ENCODE measurements at regions not wholly inside any gene's neighbourhood (a gene's known extent, or its start where the extent isn't known, plus 50 kb on each side); places are given as distances from the start of the nearest gene placed in this dataset.

GRCh38 chr2:175687465-175687864, 314.6 kb downstream of the LNPK start:
- POLR2A ChIA-PET, result no interaction called here
- H3K36me3 Mint-ChIP-seq, result no peaks in the 10 kb centered on the region
- H3K27me3 Mint-ChIP-seq, result peaks cover 14 to 60% (median 47%) of the 10 kb centered on the region in 5 donors
- DNase-seq (no peak), ATAC-seq (no peak)
- no peaks in the 10 kb centered on the region for H3K36me3 ChIP-seq (ENCODE audit: control insufficient read depth in 2 of 3, insufficient read depth in 3 of 3, low read length in 3 of 3)
- no peaks in the 10 kb centered on the region for H3K9me3 ChIP-seq (ENCODE audit: control insufficient read depth in 2 of 3, low read length in 3 of 3)
- H3K4me1 Mint-ChIP-seq, result peaks cover 0 to 2% (median 0%) of the 10 kb centered on the region in 7 donors
- H3K4me3 ChIP-seq (ENCODE audit: low read length), result no peak overlapping the region
- H3K4me3 Mint-ChIP-seq, result no peak overlapping the region
- intact Hi-C loops (cut with micrococcal nuclease), result no loop called here
- H3K27me3 ChIP-seq (ENCODE audit: control insufficient read depth in 2 of 2, insufficient read depth in 2 of 2, low read length in 2 of 2), result no peaks in the 10 kb centered on the region
- no peak overlapping the region for H3K27ac ChIP-seq (ENCODE audit: low read depth, low read length)
- H3K9me3 Mint-ChIP-seq, result no peaks in the 10 kb centered on the region
- no peak overlapping the region for H3K27ac Mint-ChIP-seq
- H3K4me1 ChIP-seq (ENCODE audit: control insufficient read depth in 2 of 2, insufficient read depth in 2 of 2, low read length in 2 of 2), result no peaks in the 10 kb centered on the region
- CTCF ChIA-PET, result interaction anchor here (1.1 to 1.7 kb wide), 2 partner anchors 409 to 410 kb away, joined by 3 to 7 read pairs; no protein-coding TSS in a partner anchor

GRCh38 chr2:175686002-175686401, 316.1 kb downstream of the LNPK start:
- ATAC-seq (no peak), DNase-seq (no peak)
- CTCF ChIA-PET, result interaction anchor here (1.1 to 1.7 kb wide), 2 partner anchors 410 to 412 kb away, joined by 3 to 7 read pairs; no protein-coding TSS in a partner anchor
- Histone ChIP-seq H3K9me3 (ENCODE audit: control insufficient read depth in 2 of 3, low read length in 3 of 3) (no peaks in the 10 kb centered on the region), H3K27ac (ENCODE audit: low read depth, low read length) (no peak overlapping the region), H3K4me1 (ENCODE audit: control insufficient read depth in 2 of 2, insufficient read depth in 2 of 2, low read length in 2 of 2) (no peaks in the 10 kb centered on the region), H3K27me3 (ENCODE audit: control insufficient read depth in 2 of 2, insufficient read depth in 2 of 2, low read length in 2 of 2) (no peaks in the 10 kb centered on the region), H3K36me3 (ENCODE audit: control insufficient read depth in 2 of 3, insufficient read depth in 3 of 3, low read length in 3 of 3) (no peaks in the 10 kb centered on the region), H3K4me3 (ENCODE audit: low read length) (no peak overlapping the region)
- Mint-ChIP-seq H3K36me3 (no peaks in the 10 kb centered on the region), H3K27me3 (peaks cover 12 to 61% (median 49%) of the 10 kb centered on the region in 5 donors), H3K9me3 (no peaks in the 10 kb centered on the region), H3K27ac (no peak overlapping the region), H3K4me3 (no peak overlapping the region), H3K4me1 (peaks cover 0 to 2% (median 0%) of the 10 kb centered on the region in 7 donors)
- intact Hi-C loops (cut with micrococcal nuclease), result no loop called here
- POLR2A ChIA-PET, result no interaction called here

GRCh38 chr2:175684466-175684865, 317.6 kb downstream of the LNPK start:
- H3K4me1 ChIP-seq (ENCODE audit: control insufficient read depth in 2 of 2, insufficient read depth in 2 of 2, low read length in 2 of 2), result no peaks in the 10 kb centered on the region
- Mint-ChIP-seq H3K4me1 (peaks cover 0 to 2% (median 0%) of the 10 kb centered on the region in 7 donors), H3K4me3 (no peak overlapping the region), H3K36me3 (no peaks in the 10 kb centered on the region), H3K27ac (no peak overlapping the region), H3K9me3 (no peaks in the 10 kb centered on the region), H3K27me3 (peaks cover 7 to 57% (median 48%) of the 10 kb centered on the region in 5 donors)
- CTCF ChIA-PET, result interaction anchor here (0.6 kb wide), 1 partner anchor 60 kb away, joined by 3 read pairs; no protein-coding TSS in a partner anchor
- H3K4me3 ChIP-seq (ENCODE audit: low read length), result no peak overlapping the region
- no peaks in the 10 kb centered on the region for H3K27me3 ChIP-seq (ENCODE audit: control insufficient read depth in 2 of 2, insufficient read depth in 2 of 2, low read length in 2 of 2)
- no peak overlapping the region for H3K27ac ChIP-seq (ENCODE audit: low read depth, low read length)
- DNase-seq (no peak), ATAC-seq (no peak)
- no peaks in the 10 kb centered on the region for H3K9me3 ChIP-seq (ENCODE audit: control insufficient read depth in 2 of 3, low read length in 3 of 3)
- H3K36me3 ChIP-seq (ENCODE audit: control insufficient read depth in 2 of 3, insufficient read depth in 3 of 3, low read length in 3 of 3), result no peaks in the 10 kb centered on the region
- POLR2A ChIA-PET, result no interaction called here
- intact Hi-C loops (cut with micrococcal nuclease), result no loop called here

DNA sequence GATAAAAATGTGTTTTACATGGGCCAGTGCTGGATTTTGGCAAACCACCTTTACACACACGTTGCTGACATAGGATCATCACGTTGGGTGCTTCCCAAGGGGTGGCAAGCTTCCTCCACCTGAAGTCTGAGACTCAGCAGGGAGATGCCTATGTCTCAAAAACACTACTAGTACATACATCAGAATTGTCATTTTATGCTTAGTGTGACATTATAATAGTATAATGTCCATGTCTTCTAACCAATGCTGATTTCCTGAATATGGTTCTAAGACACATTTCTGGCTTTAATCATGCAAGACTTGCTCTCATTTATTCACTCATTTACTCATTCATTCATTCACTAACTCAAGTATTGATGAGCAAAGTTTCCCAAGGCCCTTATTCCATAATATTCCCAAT, 322.3 kb downstream of the LNPK start:
- Mint-ChIP-seq H3K4me3 (no peak overlapping the region), H3K36me3 (no peaks in the 10 kb centered on the region), H3K27me3 (peaks cover 0 to 32% (median 21%) of the 10 kb centered on the region in 5 donors), H3K9me3 (peaks cover 0 to 3% (median 0%) of the 10 kb centered on the region in 11 donors), H3K27ac (no peak overlapping the region), H3K4me1 (no peaks in the 10 kb centered on the region)
- Histone ChIP-seq H3K4me3 (ENCODE audit: low read length) (no peak overlapping the region), H3K27me3 (ENCODE audit: control insufficient read depth in 2 of 2, insufficient read depth in 2 of 2, low read length in 2 of 2) (no peaks in the 10 kb centered on the region), H3K4me1 (ENCODE audit: control insufficient read depth in 2 of 2, insufficient read depth in 2 of 2, low read length in 2 of 2) (no peaks in the 10 kb centered on the region), H3K9me3 (ENCODE audit: control insufficient read depth in 2 of 3, low read length in 3 of 3) (no peaks in the 10 kb centered on the region), H3K36me3 (ENCODE audit: control insufficient read depth in 2 of 3, insufficient read depth in 3 of 3, low read length in 3 of 3) (no peaks in the 10 kb centered on the region), H3K27ac (ENCODE audit: low read depth, low read length) (no peak overlapping the region)
- DNase-seq (no peak), ATAC-seq (no peak)
- intact Hi-C loops (cut with micrococcal nuclease), result no loop called here
- CTCF ChIA-PET, result no interaction called here
- POLR2A ChIA-PET, result no interaction called here

DNA sequence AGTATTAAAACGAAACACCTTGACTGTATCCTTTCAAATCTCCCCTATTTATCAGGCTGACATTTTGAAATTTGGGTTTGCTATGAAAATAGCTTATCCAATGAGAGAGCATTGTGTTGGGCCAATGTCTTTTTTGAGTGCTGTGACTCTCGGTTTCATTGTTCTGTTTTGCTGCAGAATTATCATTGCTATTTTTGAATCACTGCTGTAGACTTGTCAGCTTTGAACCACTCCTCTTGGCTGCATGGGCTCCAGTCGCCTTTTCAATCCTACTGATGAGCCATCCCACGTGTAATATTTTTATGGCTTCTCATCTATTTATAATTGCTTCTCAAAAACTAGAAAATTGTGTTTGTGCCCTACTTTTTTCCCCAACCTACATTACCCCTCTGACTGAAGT, 322.8 kb downstream of the LNPK start:
- Histone ChIP-seq H3K27ac (ENCODE audit: low read depth, low read length) (no peak overlapping the region), H3K4me3 (ENCODE audit: low read length) (no peak overlapping the region), H3K27me3 (ENCODE audit: control insufficient read depth in 2 of 2, insufficient read depth in 2 of 2, low read length in 2 of 2) (no peaks in the 10 kb centered on the region), H3K36me3 (ENCODE audit: control insufficient read depth in 2 of 3, insufficient read depth in 3 of 3, low read length in 3 of 3) (no peaks in the 10 kb centered on the region), H3K9me3 (ENCODE audit: control insufficient read depth in 2 of 3, low read length in 3 of 3) (no peaks in the 10 kb centered on the region), H3K4me1 (ENCODE audit: control insufficient read depth in 2 of 2, insufficient read depth in 2 of 2, low read length in 2 of 2) (no peaks in the 10 kb centered on the region)
- Mint-ChIP-seq H3K4me1 (no peaks in the 10 kb centered on the region), H3K36me3 (no peaks in the 10 kb centered on the region), H3K27me3 (peaks cover 0 to 27% (median 19%) of the 10 kb centered on the region in 5 donors), H3K4me3 (no peak overlapping the region), H3K27ac (no peak overlapping the region), H3K9me3 (peaks cover 0 to 7% (median 0%) of the 10 kb centered on the region in 11 donors)
- DNase-seq (no peak), ATAC-seq (no peak)
- CTCF ChIA-PET, result no interaction called here
- POLR2A ChIA-PET, result no interaction called here
- intact Hi-C loops (cut with micrococcal nuclease), result no loop called here

- POLR2A ChIA-PET, result no interaction called here
- Mint-ChIP-seq H3K27me3 (peaks cover 0 to 27% (median 10%) of the 10 kb centered on the region in 5 donors), H3K36me3 (no peaks in the 10 kb centered on the region)
These were observed 324.2 kb downstream of the LNPK start for GRCh38 chr2:175677880-175678279.

DNA sequence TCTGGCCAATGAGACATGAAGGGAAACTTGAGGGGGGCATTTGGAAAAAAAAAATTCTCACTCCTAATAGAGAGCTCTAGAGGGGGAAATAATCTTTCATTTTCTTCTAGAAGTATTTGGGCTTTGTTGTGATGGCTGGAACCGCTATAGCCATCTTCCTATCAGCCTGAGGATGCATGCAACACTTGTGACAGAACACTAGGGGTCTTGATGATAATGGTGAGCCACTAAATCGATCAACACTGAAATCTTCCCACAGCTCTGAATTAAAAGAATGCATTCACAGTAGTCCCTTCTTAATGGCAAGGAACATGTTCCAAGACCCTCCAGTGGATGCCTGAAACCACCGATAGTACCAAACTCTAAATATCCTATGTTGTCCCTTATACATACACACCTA, 325.3 kb downstream of the LNPK start:
- Mint-ChIP-seq H3K27me3 (peaks cover 0 to 31% (median 10%) of the 10 kb centered on the region in 5 donors), H3K4me1 (no peaks in the 10 kb centered on the region), H3K27ac (no peak overlapping the region), H3K9me3 (peaks cover 0 to 31% (median 8%) of the 10 kb centered on the region in 11 donors), H3K4me3 (no peak overlapping the region), H3K36me3 (peaks cover 0 to 4% (median 0%) of the 10 kb centered on the region in 5 donors)
- DNase-seq (no peak), ATAC-seq (no peak)
- Histone ChIP-seq H3K27ac (ENCODE audit: low read depth, low read length) (no peak overlapping the region), H3K4me1 (ENCODE audit: control insufficient read depth in 2 of 2, insufficient read depth in 2 of 2, low read length in 2 of 2) (no peaks in the 10 kb centered on the region), H3K36me3 (ENCODE audit: control insufficient read depth in 2 of 3, insufficient read depth in 3 of 3, low read length in 3 of 3) (no peaks in the 10 kb centered on the region), H3K9me3 (ENCODE audit: control insufficient read depth in 2 of 3, low read length in 3 of 3) (no peaks in the 10 kb centered on the region), H3K27me3 (ENCODE audit: control insufficient read depth in 2 of 2, insufficient read depth in 2 of 2, low read length in 2 of 2) (no peaks in the 10 kb centered on the region), H3K4me3 (ENCODE audit: low read length) (no peak overlapping the region)
- intact Hi-C loops (cut with micrococcal nuclease), result no loop called here
- ChIA-PET CTCF (no interaction called here), POLR2A (no interaction called here)

More at GRCh38 chr2:175677880-175678279, 324.2 kb downstream of the LNPK start:
- DNase-seq (no peak), ATAC-seq (no peak)
- Mint-ChIP-seq H3K9me3 (peaks cover 0 to 21% (median 8%) of the 10 kb centered on the region in 11 donors), H3K4me1 (no peaks in the 10 kb centered on the region), H3K27ac (no peak overlapping the region), H3K4me3 (no peak overlapping the region)
- no peaks in the 10 kb centered on the region for H3K9me3 ChIP-seq (ENCODE audit: control insufficient read depth in 2 of 3, low read length in 3 of 3)
- no peak overlapping the region for H3K4me3 ChIP-seq (ENCODE audit: low read length)
- CTCF ChIA-PET, result interaction anchor here (1.3 kb wide), 1 partner anchor 58 kb away, joined by 3 read pairs; no protein-coding TSS in a partner anchor
- intact Hi-C loops (cut with micrococcal nuclease), result no loop called here
- H3K27me3 ChIP-seq (ENCODE audit: control insufficient read depth in 2 of 2, insufficient read depth in 2 of 2, low read length in 2 of 2), result no peaks in the 10 kb centered on the region
- no peaks in the 10 kb centered on the region for H3K4me1 ChIP-seq (ENCODE audit: control insufficient read depth in 2 of 2, insufficient read depth in 2 of 2, low read length in 2 of 2)
- H3K27ac ChIP-seq (ENCODE audit: low read depth, low read length), result no peak overlapping the region
- no peaks in the 10 kb centered on the region for H3K36me3 ChIP-seq (ENCODE audit: control insufficient read depth in 2 of 3, insufficient read depth in 3 of 3, low read length in 3 of 3)

All from naive thymus-derived CD4-positive, alpha-beta T cell (primary cell).